ENCODE measurements at regions not wholly inside any gene's neighbourhood (a gene's known extent, or its start where the extent isn't known, plus 50 kb on each side); places are given as distances from the start of the nearest gene placed in this dataset.

- no peak for TF ChIP-seq SUZ12 (IDR thresholded peaks at IDR 0.05; ENCODE audit: extremely low read depth, insufficient read depth, insufficient read length)
- TF ChIP-seq ZNF274 (IDR thresholded peaks at IDR 0.05; ENCODE audit: low read depth, low read length), result no peak
- no peak for TF ChIP-seq YY1 (IDR thresholded peaks at IDR 0.05; ENCODE audit: insufficient read depth, insufficient read length)
Observed at GRCh38 chr13:91168386-91168711, 179.1 kb upstream of the MIR17HG start.
